NCI-H524 (cell line): ENCODE measurements at regions not wholly inside any gene's neighbourhood (a gene's known extent, or its start where the extent isn't known, plus 50 kb on each side); places are given as distances from the start of the nearest gene placed in this dataset.

Source experiments
- DNase-seq, 2 experiments: peaks; one replicate each; lab custom pipeline; 2025; lab: John Stamatoyannopoulos, UW

GRCh38 chr4:166628454-166628853 is 605.8 kb downstream of the SPOCK3 start:
- no peak for DNase-seq

- no peak for DNase-seq
Measured at GRCh38 chr4:166635367-166635766, 598.9 kb downstream of the SPOCK3 start.

- DNase-seq, result no peak
Measured at GRCh38 chr4:166637816-166638215, 596.5 kb downstream of the SPOCK3 start.

- no peak for DNase-seq
Measured at GRCh38 chr4:166655231-166655630, 579.1 kb downstream of the SPOCK3 start.

DNA sequence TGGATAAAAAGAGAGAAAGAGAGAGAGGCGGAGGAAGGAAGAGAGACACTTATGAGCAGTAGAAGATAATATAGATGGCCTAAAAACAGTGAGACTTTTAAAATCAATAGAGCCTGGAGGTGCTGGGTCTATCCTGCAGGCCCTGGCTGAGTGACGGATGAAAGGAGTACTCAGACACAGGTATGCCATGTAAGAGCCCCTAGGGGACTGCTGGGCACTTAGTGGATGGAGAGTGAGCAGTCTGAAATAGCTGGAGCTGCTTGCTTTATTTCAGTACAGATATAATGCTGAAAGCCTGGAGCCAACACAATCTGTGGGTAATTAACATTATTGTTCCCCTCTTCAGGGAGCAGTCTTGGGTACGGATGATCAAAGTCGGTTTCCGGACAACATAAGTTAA is 578.6 kb downstream of the SPOCK3 start:
- DNase-seq, result no peak

DNA sequence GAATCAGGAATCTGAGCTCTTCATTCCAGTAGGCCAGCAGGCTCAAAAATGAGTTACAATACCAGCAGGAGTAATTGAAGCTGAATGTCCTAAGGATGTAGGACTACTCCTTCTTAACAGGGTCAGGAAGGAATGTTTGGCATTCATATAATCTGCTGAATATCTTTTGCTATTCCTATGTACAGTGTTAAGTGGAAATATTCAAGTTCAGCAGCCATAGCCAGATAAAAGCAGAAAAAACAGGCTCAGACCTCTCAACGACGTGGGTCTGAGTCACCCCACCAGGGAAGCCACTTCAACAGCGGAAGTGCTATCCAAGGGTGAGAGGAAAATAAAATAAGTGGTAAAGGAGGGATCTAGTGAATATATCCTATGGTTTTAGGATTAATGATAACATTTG is 577.0 kb downstream of the SPOCK3 start:
- no peak for DNase-seq

DNA sequence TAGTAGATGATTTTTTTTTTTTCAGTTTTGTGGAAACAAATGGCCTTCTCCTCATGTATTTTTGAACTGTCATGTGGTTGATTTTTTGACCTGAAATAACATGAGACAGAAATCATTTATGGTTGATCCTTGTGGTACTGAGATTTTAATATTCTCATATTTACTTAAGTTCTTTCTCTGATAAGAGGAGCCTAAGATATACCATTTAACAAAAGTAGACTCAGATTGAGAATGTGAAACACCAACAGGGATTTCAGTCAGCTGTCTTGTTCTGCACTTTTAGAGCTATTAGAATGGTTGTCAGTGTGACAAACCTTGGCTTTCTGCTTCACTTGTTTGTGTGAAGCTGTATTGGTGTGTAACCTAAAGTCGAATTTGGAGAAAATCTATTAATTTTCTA is 575.7 kb downstream of the SPOCK3 start:
- DNase-seq, result no peak

GRCh38 chr4:166662266-166662843 is 571.9 kb downstream of the SPOCK3 start:
- DNase-seq, result no peak

- no peak for DNase-seq
Measured at GRCh38 chr4:166670341-166670740, 564.0 kb downstream of the SPOCK3 start.

DNA sequence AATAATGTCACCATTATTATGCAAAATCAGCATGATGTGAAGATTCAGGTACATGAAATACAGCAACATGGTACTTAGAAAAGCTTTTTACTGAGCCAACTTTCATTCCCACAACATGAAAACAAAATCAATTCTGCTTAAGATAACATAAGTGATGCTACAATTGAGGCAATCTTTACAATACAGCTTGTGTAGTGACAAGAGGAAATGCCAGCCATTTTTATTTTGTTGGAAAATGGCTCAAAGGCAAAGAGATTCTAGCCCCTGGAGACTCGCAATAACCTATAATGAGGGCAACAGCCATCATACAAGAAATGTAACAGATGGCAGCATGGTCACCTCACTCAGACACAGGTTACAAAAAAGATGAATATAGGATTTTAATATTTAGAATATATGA is 560.4 kb downstream of the SPOCK3 start:
- DNase-seq, result no peak

- DNase-seq, result no peak
Measured at GRCh38 chr4:166675411-166675810, 558.9 kb downstream of the SPOCK3 start.

DNA sequence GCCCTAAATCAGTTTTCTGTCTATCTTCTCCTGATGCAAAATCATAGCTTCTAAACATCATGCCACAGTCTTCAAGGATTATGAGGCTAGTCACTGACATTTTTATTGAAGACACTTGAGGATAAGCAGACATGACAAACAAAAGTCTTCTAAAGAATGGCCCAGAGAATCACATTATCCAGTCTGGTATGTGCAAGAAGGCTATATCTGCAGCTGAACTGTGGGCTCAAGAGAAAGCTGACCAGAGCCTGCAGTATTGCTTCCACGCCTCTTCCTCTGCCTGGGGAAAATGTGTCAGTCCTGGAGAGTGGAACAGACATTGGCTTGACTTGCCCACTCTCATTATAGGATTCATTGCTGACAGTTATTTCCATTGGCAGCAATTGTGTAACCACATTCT is 553.5 kb downstream of the SPOCK3 start:
- no peak for DNase-seq

GRCh38 chr4:166682200-166682599 is 552.1 kb downstream of the SPOCK3 start:
- DNase-seq, result no peak
